ENCODE measurements at regions not wholly inside any gene's neighbourhood (a gene's known extent, or its start where the extent isn't known, plus 50 kb on each side); places are given as distances from the start of the nearest gene placed in this dataset.

DNA sequence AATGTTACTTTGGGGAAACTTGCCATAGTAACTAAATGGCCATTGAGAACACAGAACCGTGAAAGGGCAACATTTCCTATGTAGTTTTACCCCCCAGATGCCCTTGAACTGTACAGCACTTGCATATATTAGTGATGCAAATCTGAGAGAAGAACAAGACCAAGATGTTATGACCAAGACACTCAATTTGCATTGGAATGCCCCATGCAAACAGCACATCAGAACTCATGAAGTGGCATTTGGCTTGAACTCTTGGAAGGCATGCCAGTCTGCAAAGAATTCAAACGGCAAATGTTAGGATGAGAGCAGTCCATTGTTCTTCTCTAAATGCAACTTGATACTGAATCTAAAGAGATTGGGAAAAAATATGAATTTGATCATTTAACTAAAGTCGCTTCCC is 139.4 kb upstream of the CXorf66 start:
- no peak overlapping the region for H2AFZ ChIP-seq (ENCODE audit: low read length)
- no peaks in the 10 kb centered on the region for H4K20me1 ChIP-seq (ENCODE audit: insufficient read depth, low read length)
- H3K27me3 ChIP-seq (ENCODE audit: insufficient read depth, low read length) = no peaks in the 10 kb centered on the region
- no peak overlapping the region for H3K4me2 ChIP-seq (ENCODE audit: low read length)
- no peaks in the 10 kb centered on the region for H3K9me2 ChIP-seq (ENCODE audit: low read depth, low read length)
- no peaks in the 10 kb centered on the region for H3K36me3 ChIP-seq (ENCODE audit: insufficient read depth, low read length)
- H3K27ac ChIP-seq (ENCODE audit: low read depth, low read length, poor library complexity, severe bottlenecking) = no peak overlapping the region
- H3K4me3 ChIP-seq (ENCODE audit: low read depth, low read length, poor library complexity, severe bottlenecking) = no peak overlapping the region
- H3K9me3 ChIP-seq (ENCODE audit: low read length) = no peaks in the 10 kb centered on the region
- no peak overlapping the region for H3K9ac ChIP-seq (ENCODE audit: low read length)
- no peaks in the 10 kb centered on the region for H3K79me2 ChIP-seq (ENCODE audit: insufficient read depth, low read length)
- TF ChIP-seq CTCF (IDR thresholded peaks at IDR 0.05; ENCODE audit: low read length) (no peak), EZH2 (IDR thresholded peaks at IDR 0.05; ENCODE audit: borderline replicate concordance, low read length) (no peak)
- H3K4me1 ChIP-seq (ENCODE audit: insufficient read depth, low read length, severe bottlenecking) = no peaks in the 10 kb centered on the region
- H3F3A ChIP-seq (ENCODE audit: insufficient read depth, low read length) = no peaks in the 10 kb centered on the region

DNA sequence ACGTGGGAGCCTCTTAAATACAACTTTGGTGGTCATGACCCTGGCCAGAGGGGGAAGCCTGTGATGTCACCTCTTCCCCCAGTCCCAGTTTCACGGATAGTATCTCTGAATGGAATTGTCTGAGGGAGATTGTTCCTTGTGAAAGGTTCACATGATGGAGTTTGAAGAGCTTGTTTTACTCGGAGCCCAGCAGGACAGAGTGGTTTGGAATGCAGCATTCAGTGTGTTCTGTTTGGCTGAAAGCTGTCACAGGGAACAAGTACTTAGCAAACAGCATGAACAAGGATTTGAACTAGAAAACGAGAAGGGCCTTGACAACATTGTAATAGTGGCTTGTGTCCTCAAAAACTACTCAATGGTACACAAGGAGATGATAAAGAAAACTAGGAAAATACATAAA is 133.9 kb upstream of the CXorf66 start:
- Histone ChIP-seq H2AFZ (ENCODE audit: low read length) (no peak overlapping the region), H3K27ac (ENCODE audit: low read depth, low read length, poor library complexity, severe bottlenecking) (no peak overlapping the region), H3K36me3 (ENCODE audit: insufficient read depth, low read length) (no peaks in the 10 kb centered on the region), H3K9ac (ENCODE audit: low read length) (no peak overlapping the region), H3K9me2 (ENCODE audit: low read depth, low read length) (no peaks in the 10 kb centered on the region), H3K79me2 (ENCODE audit: insufficient read depth, low read length) (no peaks in the 10 kb centered on the region), H3K4me3 (ENCODE audit: low read depth, low read length, poor library complexity, severe bottlenecking) (no peak overlapping the region), H3K27me3 (ENCODE audit: insufficient read depth, low read length) (no peaks in the 10 kb centered on the region), H3K9me3 (ENCODE audit: low read length) (no peaks in the 10 kb centered on the region), H3K4me1 (ENCODE audit: insufficient read depth, low read length, severe bottlenecking) (no peaks in the 10 kb centered on the region), H3K4me2 (ENCODE audit: low read length) (no peak overlapping the region), H4K20me1 (ENCODE audit: insufficient read depth, low read length) (no peaks in the 10 kb centered on the region), H3F3A (ENCODE audit: insufficient read depth, low read length) (no peaks in the 10 kb centered on the region)
- TF ChIP-seq EZH2 (IDR thresholded peaks at IDR 0.05; ENCODE audit: borderline replicate concordance, low read length) (no peak), CTCF (IDR thresholded peaks at IDR 0.05; ENCODE audit: low read length) (no peak)

DNA sequence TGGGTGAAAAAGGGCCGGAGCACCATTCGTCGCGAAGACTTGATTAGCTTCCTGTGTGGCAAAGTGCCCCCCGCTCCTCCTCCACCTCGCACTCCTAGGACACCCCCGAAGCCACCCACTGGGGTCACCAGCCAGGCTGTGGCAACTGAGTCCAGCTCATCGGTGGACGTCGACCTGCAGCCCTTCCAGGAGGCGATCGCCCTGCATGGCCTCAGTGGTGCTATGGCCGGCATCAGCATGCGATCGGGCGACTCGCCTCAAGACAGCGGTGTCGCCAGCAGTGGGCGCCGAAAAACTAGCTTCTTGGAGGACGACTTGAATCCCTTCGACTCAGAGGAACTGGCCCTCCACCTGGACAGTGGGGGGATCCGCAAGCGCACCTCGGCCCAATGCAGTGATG is 126.8 kb upstream of the CXorf66 start:
- no peak overlapping the region for H3K27ac ChIP-seq (ENCODE audit: low read depth, low read length, poor library complexity, severe bottlenecking)
- no peaks in the 10 kb centered on the region for H3K36me3 ChIP-seq (ENCODE audit: insufficient read depth, low read length)
- H3K9ac ChIP-seq (ENCODE audit: low read length) = no peak overlapping the region
- no peaks in the 10 kb centered on the region for H4K20me1 ChIP-seq (ENCODE audit: insufficient read depth, low read length)
- H3K79me2 ChIP-seq (ENCODE audit: insufficient read depth, low read length) = no peaks in the 10 kb centered on the region
- no peaks in the 10 kb centered on the region for H3K4me1 ChIP-seq (ENCODE audit: insufficient read depth, low read length, severe bottlenecking)
- no peak overlapping the region for H3K4me3 ChIP-seq (ENCODE audit: low read depth, low read length, poor library complexity, severe bottlenecking)
- no peaks in the 10 kb centered on the region for H3K9me2 ChIP-seq (ENCODE audit: low read depth, low read length)
- no peaks in the 10 kb centered on the region for H3K9me3 ChIP-seq (ENCODE audit: low read length)
- H3K4me2 ChIP-seq (ENCODE audit: low read length) = no peak overlapping the region
- no peaks in the 10 kb centered on the region for H3K27me3 ChIP-seq (ENCODE audit: insufficient read depth, low read length)
- TF ChIP-seq CTCF (IDR thresholded peaks at IDR 0.05; ENCODE audit: low read length) (no peak), EZH2 (IDR thresholded peaks at IDR 0.05; ENCODE audit: borderline replicate concordance, low read length) (no peak)
- H3F3A ChIP-seq (ENCODE audit: insufficient read depth, low read length) = no peaks in the 10 kb centered on the region
- H2AFZ ChIP-seq (ENCODE audit: low read length) = no peak overlapping the region
